A549 (cell line): ENCODE measurements at regions not wholly inside any gene's neighbourhood (a gene's known extent, or its start where the extent isn't known, plus 50 kb on each side); places are given as distances from the start of the nearest gene placed in this dataset.

Experiments
- ATAC-seq, 2 experiments: fragments of 200-7000 bp in 1 of 2; fragments of >200 bp in 1 of 2; cut with Nextera tagmentation in 1 of 2; cut with Tn5 transposase in 1 of 2; 3 replicates each; pipeline versions ENCODE4 v1.8.0 to v1.9.1; 2018 to 2020; ENCODE audit warnings: mild to moderate bottlenecking in 1 of 2, moderate library complexity in 1 of 2
- CTCF ChIA-PET: fragments of 300-600 bp; sonication (Branson Sonifier 250); formaldehyde crosslinking; extraction: SDS; loops from one replicate; lab custom pipeline; 2021; ENCODE audit warnings: antibody characterized with exemption, inconsistent platforms; lab: Yijun Ruan, JAX
- POLR2A ChIA-PET: fragments of 350-600 bp; formaldehyde crosslinking; extraction: SDS; loops from one replicate; lab custom pipeline; 2021; ENCODE audit warnings: antibody characterized with exemption, inconsistent platforms; lab: Yijun Ruan, JAX
- DNase-seq, 2 experiments: peaks; one replicate each; pipeline versions ENCODE4 v3.0.0 to v3.0.0-alpha.2; 2011 to 2016; ENCODE audit warnings: low read depth in 1 of 2, low spot score in 1 of 2
- FAIRE-seq: peaks from 2 replicates; lab custom pipeline; 2011; peaks lifted over from hg19 to GRCh38; lab: Jason Lieb, UNC
- H3K27ac ChIP-seq, 2 experiments: fragments of >200 bp; sonication (Bioruptor Twin); formaldehyde crosslinking; 3 replicates each; pipeline ENCODE4 v1.5.1; 2016 to 2017
- H3K4me1 ChIP-seq: fragments of >200 bp; sonication (Bioruptor Twin); formaldehyde crosslinking; 3 replicates; pipeline ENCODE4 v1.6.1; 2016
- H3K4me2 ChIP-seq: fragments of >200 bp; sonication (Bioruptor Twin); formaldehyde crosslinking; 3 replicates; pipeline ENCODE4 v1.6.1; 2016
- H3K4me3 ChIP-seq: fragments of >200 bp; sonication (Bioruptor Twin); formaldehyde crosslinking; 3 replicates; pipeline ENCODE4 v1.5.1; 2016
- H3K9me3 ChIP-seq: fragments of >200 bp; sonication (Bioruptor Twin); formaldehyde crosslinking; 3 replicates; pipeline ENCODE4 v1.6.1; 2016
- CBX2 ChIP-seq: fragments of 200-600 bp; sonication (generic); IDR thresholded peaks from 2 replicates; pipeline ENCODE4 v1.6.1; 2016; ENCODE audit warnings: low read depth, mild to moderate bottlenecking, borderline replicate concordance
- E2F6 ChIP-seq: IDR thresholded peaks from 2 replicates; pipeline ENCODE4 v1.6.1; 2012; ENCODE audit warnings: low read depth, borderline replicate concordance
- EHF ChIP-seq: fragments of 250-450 bp; sonication (Bioruptor Pico); IDR thresholded peaks from 2 replicates; pipeline ENCODE4 v1.5.0; 2020; ENCODE audit warnings: mild to moderate bottlenecking
- GATA3 ChIP-seq: IDR thresholded peaks from 2 replicates; pipeline ENCODE4 v1.6.1; 2012; ENCODE audit warnings: borderline replicate concordance
- HES2 ChIP-seq: fragments of >200 bp; sonication (Bioruptor Twin); formaldehyde crosslinking; IDR thresholded peaks from 2 replicates; pipeline ENCODE4 v1.6.1; 2016
- HEYL ChIP-seq: fragments of 250-450 bp; sonication (Bioruptor Pico); IDR thresholded peaks from 2 replicates; pipeline ENCODE4 v1.8.0; 2021; ENCODE audit warnings: mild to moderate bottlenecking, moderate library complexity
- HOXA7 ChIP-seq: fragments of 250-450 bp; sonication (Bioruptor Pico); IDR thresholded peaks from 2 replicates; pipeline ENCODE4 v1.5.0; 2020; ENCODE audit warnings: mild to moderate bottlenecking, moderate library complexity
- HOXB13 ChIP-seq: fragments of 250-450 bp; sonication (Bioruptor Pico); IDR thresholded peaks from 2 replicates; pipeline ENCODE4 v1.5.0; 2020; ENCODE audit warnings: low read depth, mild to moderate bottlenecking, moderate library complexity
- JUNB ChIP-seq: fragments of >200 bp; sonication (Bioruptor Twin); formaldehyde crosslinking; IDR thresholded peaks from 2 replicates; pipeline ENCODE4 v1.6.1; 2016
- KDM1A ChIP-seq: fragments of 200-600 bp; sonication (generic); IDR thresholded peaks from 2 replicates; pipeline ENCODE4 v1.6.1; 2016; ENCODE audit warnings: low read depth, mild to moderate bottlenecking
- KDM5A ChIP-seq: fragments of 200-600 bp; sonication (generic); IDR thresholded peaks from 2 replicates; pipeline ENCODE4 v1.6.1; 2016; ENCODE audit warnings: antibody characterized with exemption, mild to moderate bottlenecking
- MAFK ChIP-seq: fragments of 450-650 bp; IDR thresholded peaks from 2 replicates; pipeline ENCODE4 v1.6.1; 2014; ENCODE audit not compliant: partially characterized antibody
- MAZ ChIP-seq: fragments of 150-350 bp; IDR thresholded peaks from 2 replicates; pipeline ENCODE4 v1.6.1; 2014; ENCODE audit warnings: antibody characterized with exemption, low read depth, low read length, borderline replicate concordance
- NPAS2 ChIP-seq: fragments of 250-450 bp; sonication (Bioruptor Pico); IDR thresholded peaks from 2 replicates; pipeline ENCODE4 v1.8.0; 2022; ENCODE audit warnings: mild to moderate bottlenecking, moderate library complexity, borderline replicate concordance
- RCOR1 ChIP-seq: fragments of 150-350 bp; IDR thresholded peaks from 2 replicates; pipeline ENCODE4 v1.6.1; 2014; ENCODE audit warnings: antibody characterized with exemption, low read length, low read depth
- RFX5 ChIP-seq: fragments of 450-650 bp; IDR thresholded peaks from 2 replicates; pipeline ENCODE4 v1.7.1; 2014; ENCODE audit warnings: antibody characterized with exemption, mild to moderate bottlenecking, moderate library complexity
- TFCP2L1 ChIP-seq: fragments of 250-450 bp; sonication (Bioruptor Pico); IDR thresholded peaks from 2 replicates; pipeline ENCODE4 v1.5.0; 2021; ENCODE audit warnings: mild to moderate bottlenecking
- ZC3H11A ChIP-seq: fragments of 450-650 bp; IDR thresholded peaks from 2 replicates; pipeline ENCODE4 v1.6.1; 2014; ENCODE audit warnings: antibody characterized with exemption, mild to moderate bottlenecking
- ZFP36 ChIP-seq: fragments of 450-650 bp; IDR thresholded peaks from 2 replicates; pipeline ENCODE4 v1.6.1; 2014; ENCODE audit warnings: borderline replicate concordance; ENCODE audit not compliant: partially characterized antibody
- ZNF302 ChIP-seq: fragments of 250-450 bp; sonication (Bioruptor Pico); IDR thresholded peaks from 2 replicates; pipeline ENCODE4 v1.9.0; 2021; ENCODE audit warnings: inconsistent platforms, mild to moderate bottlenecking, moderate library complexity
- WGBS: methylation state at CpG from one replicate; pipeline ENCODE4 v1.1.6; 2017; ENCODE audit errors: missing lambda C conversion rate; 5-methylcytosine and 5-hydroxymethylcytosine counted together
- TF ChIP-seq, protein P1 (sequence below): IDR thresholded peaks from 2 replicates; pipeline ENCODE4 v1.6.1; 2012
- TF ChIP-seq, protein P2 (sequence below): fragments of >200 bp; sonication (Bioruptor Twin); formaldehyde crosslinking; IDR thresholded peaks from 3 replicates; pipeline ENCODE4 v1.6.1; 2016

DNA sequence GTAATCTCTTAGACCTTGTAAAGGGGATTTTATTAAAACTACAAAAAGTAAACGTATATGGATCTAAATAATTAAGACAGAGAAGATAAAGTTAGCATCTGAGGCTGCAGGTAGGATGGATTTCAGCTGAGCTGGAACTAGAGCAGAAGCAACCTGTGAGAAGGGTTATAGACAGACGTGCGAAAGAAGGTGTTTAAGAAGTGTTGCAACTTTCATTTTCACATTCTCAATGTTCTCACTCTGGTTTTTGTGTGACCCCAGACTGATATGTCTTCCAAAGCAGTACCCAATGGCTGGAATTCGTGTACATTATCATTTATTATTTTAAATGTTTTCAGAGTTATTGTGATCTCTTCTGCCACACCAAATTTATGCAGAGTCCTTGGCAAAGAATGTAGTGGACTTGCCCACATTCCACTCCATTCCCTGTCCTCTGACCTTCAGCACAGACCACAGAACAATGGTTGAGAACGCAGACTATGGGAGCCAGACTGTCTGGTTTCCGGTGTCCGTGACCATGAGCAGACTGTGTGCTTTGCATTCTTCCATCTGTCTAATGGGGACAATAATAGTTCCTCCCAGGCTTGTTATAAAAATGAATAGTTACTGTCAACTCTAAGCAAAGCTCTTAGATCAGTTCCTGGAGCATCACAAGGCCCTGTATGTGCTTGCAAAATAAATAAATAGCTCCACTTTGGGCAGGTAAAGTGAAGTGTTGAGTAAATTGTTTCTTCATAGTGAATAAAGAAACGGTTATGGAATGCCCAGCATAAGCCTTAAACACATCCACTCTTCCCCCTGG, 140.6 kb upstream of the SAMSN1 start:
- H3K4me2 ChIP-seq: no peak overlapping the region
- ATAC-seq: no peak
- no peak overlapping the region for H3K27ac ChIP-seq
- no peaks in the 10 kb centered on the region for H3K9me3 ChIP-seq
- CTCF ChIA-PET: interaction anchor here (1.4 kb wide), 1 partner anchor 32 kb away, joined by 3 read pairs; no protein-coding TSS in a partner anchor
- no peak for DNase-seq
- no peak for TF ChIP-seq E2F6
- no peak for TF ChIP-seq EHF (CRISPR knock-in tag)
- TF ChIP-seq ZC3H11A: no peak
- no peaks in the 10 kb centered on the region for H3K4me1 ChIP-seq
- WGBS: 48% methylated on average over 8 of the region's 8 CpGs
- POLR2A ChIA-PET: no interaction called here
- H3K4me3 ChIP-seq: no peak overlapping the region
- no peak for FAIRE-seq

- Histone ChIP-seq H3K27ac (no peak overlapping the region), H3K4me3 (no peak overlapping the region), H3K4me2 (no peak overlapping the region), H3K9me3 (no peaks in the 10 kb centered on the region), H3K4me1 (no peaks in the 10 kb centered on the region)
- no peak for DNase-seq
- ChIA-PET POLR2A (no interaction called here), CTCF (no interaction called here)
- FAIRE-seq: no peak
- WGBS: 31% methylated on average over 2 of the region's 2 CpGs
- TF ChIP-seq MAZ (no peak), CBX2 (no peak), HES2 (no peak), ZFP36 (no peak), MAFK (no peak), HOXA7 (CRISPR knock-in tag) (no peak), RFX5 (no peak), GATA3 (no peak), TFCP2L1 (CRISPR knock-in tag) (no peak), ZNF302 (CRISPR knock-in tag) (no peak), JUNB (no peak), HEYL (no peak)
- TF ChIP-seq, protein P1, sequence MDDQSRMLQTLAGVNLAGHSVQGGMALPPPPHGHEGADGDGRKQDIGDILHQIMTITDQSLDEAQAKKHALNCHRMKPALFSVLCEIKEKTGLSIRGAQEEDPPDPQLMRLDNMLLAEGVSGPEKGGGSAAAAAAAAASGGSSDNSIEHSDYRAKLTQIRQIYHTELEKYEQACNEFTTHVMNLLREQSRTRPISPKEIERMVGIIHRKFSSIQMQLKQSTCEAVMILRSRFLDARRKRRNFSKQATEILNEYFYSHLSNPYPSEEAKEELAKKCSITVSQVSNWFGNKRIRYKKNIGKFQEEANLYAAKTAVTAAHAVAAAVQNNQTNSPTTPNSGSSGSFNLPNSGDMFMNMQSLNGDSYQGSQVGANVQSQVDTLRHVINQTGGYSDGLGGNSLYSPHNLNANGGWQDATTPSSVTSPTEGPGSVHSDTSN: no peak
- ATAC-seq: no peak
Measured at GRCh38 chr21:14685568-14685967, 139.5 kb upstream of the SAMSN1 start.

DNA sequence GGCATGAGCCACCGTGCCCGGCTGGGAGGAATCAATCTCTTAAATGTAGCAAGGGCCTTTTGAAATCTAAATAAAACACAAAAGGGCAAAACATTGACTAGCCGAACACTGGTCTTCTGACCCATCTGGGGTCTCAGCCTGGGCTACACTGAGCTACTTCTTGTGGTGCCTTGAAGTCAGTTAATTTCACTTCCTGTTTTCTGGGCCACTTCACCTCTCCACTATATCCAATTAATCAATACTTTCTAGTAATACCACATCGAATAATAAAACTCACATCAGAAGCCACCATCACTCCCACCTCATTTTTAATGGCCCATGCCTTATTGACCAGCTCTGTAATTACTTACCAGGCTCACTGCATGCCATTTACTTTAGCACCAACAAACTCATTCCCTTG, 138.0 kb upstream of the SAMSN1 start:
- no peak for DNase-seq
- no peak for ATAC-seq
- no peak for TF ChIP-seq KDM5A
- no peak for TF ChIP-seq HOXB13 (CRISPR knock-in tag)
- TF ChIP-seq KDM1A: no peak
- TF ChIP-seq, protein P1: no peak
- TF ChIP-seq MAFK: no peak
- TF ChIP-seq NPAS2: no peak
- TF ChIP-seq, protein P2, sequence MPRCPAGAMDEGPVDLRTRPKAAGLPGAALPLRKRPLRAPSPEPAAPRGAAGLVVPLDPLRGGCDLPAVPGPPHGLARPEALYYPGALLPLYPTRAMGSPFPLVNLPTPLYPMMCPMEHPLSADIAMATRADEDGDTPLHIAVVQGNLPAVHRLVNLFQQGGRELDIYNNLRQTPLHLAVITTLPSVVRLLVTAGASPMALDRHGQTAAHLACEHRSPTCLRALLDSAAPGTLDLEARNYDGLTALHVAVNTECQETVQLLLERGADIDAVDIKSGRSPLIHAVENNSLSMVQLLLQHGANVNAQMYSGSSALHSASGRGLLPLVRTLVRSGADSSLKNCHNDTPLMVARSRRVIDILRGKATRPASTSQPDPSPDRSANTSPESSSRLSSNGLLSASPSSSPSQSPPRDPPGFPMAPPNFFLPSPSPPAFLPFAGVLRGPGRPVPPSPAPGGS: no peak
- TF ChIP-seq HEYL: no peak
- TF ChIP-seq RCOR1: no peak
- TF ChIP-seq EHF (CRISPR knock-in tag): no peak
- no peak overlapping the region for H3K4me3 ChIP-seq
- H3K4me1 ChIP-seq: no peaks in the 10 kb centered on the region
- no peak for FAIRE-seq
- WGBS: 66% methylated on average over 4 of the region's 4 CpGs
- H3K4me2 ChIP-seq: no peak overlapping the region
- ChIA-PET POLR2A (no interaction called here), CTCF (no interaction called here)
- H3K9me3 ChIP-seq: no peaks in the 10 kb centered on the region
- H3K27ac ChIP-seq: no peak overlapping the region
